Lower lobe of right lung (tissue), 2 donors: ENCODE measurements at regions not wholly inside any gene's neighbourhood (a gene's known extent, or its start where the extent isn't known, plus 50 kb on each side); places are given as distances from the start of the nearest gene placed in this dataset.

Source experiments
- ATAC-seq, 2 donors: fragments of 200-7000 bp; cut with Tn5 transposase; one replicate each; pipeline ENCODE4 v1.9.1; 2020 to 2022; ENCODE audit warnings: mild to moderate bottlenecking in 2 of 2, moderate library complexity in 2 of 2
- DNase-seq: peaks from one replicate; pipeline ENCODE4 v3.0.0-alpha.2; 2020
- H3K27ac ChIP-seq: fragments of 200-600 bp; one replicate; pipeline ENCODE4 v1.8.0; 2022
- H3K27me3 ChIP-seq: fragments of 200-600 bp; one replicate; pipeline ENCODE4 v1.8.0; 2022; ENCODE audit warnings: low read depth
- H3K36me3 ChIP-seq: fragments of 200-600 bp; one replicate; pipeline ENCODE4 v1.8.0; 2022; ENCODE audit warnings: mild to moderate bottlenecking
- H3K4me1 ChIP-seq: fragments of 200-600 bp; one replicate; pipeline ENCODE4 v1.8.0; 2022
- H3K4me3 ChIP-seq: fragments of 200-600 bp; one replicate; pipeline ENCODE4 v1.8.0; 2022; ENCODE audit warnings: mild to moderate bottlenecking
- H3K9me3 ChIP-seq: fragments of 200-600 bp; one replicate; pipeline ENCODE4 v1.8.0; 2022
- CTCF ChIP-seq: fragments of 200-600 bp; IDR thresholded peaks from one replicate; pipeline ENCODE4 v1.8.0; 2022; ENCODE audit warnings: antibody characterized with exemption, mild to moderate bottlenecking
- intact Hi-C: fragments of 100-400 bp; cut with DNase I; formaldehyde crosslinking; loops from one replicate; pipeline ENCODE4 v1.11.0; 2022
- donor health status: DM: no; HTN: yes; CAD: no; lungs with severe emphysema.

GRCh38 chr12:48279101-48279500 lies 71.6 kb downstream of the ZNF641 start:
- Histone ChIP-seq H3K27ac (peak overlapping the region; percentile 31), H3K9me3 (no peaks in the 10 kb centered on the region), H3K27me3 (no peaks in the 10 kb centered on the region), H3K4me1 (no peaks in the 10 kb centered on the region), H3K36me3 (no peaks in the 10 kb centered on the region), H3K4me3 (no peak overlapping the region)
- no peak for TF ChIP-seq CTCF
- peak; percentile 54 to 71 for ATAC-seq
- DNase-seq = no peak
- intact Hi-C loops = no loop called here

GRCh38 chr12:48276621-48277020 lies 73.5 kb upstream of the OR10AD1 start:
- H3K4me3 ChIP-seq = no peak overlapping the region
- H3K36me3 ChIP-seq = no peaks in the 10 kb centered on the region
- intact Hi-C loops = no loop called here
- DNase-seq = no peak
- ATAC-seq = no peak
- no peaks in the 10 kb centered on the region for H3K4me1 ChIP-seq
- H3K9me3 ChIP-seq = no peaks in the 10 kb centered on the region
- H3K27ac ChIP-seq = no peak overlapping the region
- H3K27me3 ChIP-seq = no peaks in the 10 kb centered on the region
- no peak for TF ChIP-seq CTCF

DNA sequence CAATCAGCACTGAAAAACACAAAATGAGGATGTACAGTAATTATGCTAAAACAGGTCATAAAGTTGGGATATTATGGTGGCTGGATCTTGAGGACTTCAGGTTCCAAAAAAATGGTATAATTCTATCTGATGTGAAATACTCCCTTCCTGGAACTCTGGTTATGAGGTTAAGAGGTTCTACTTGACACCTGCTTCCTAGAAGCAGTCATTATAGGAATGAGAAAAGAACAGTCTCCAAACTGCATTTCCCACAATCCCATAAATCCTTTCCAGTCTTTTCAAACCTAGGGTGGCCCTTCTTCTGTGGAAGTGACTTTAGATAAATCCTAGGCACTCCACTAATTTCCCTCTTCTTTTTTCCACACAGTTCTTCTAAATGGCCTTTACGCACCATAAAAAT lies 63.7 kb upstream of the OR10AD1 start:
- ATAC-seq = no peak
- Histone ChIP-seq H3K4me1 (no peaks in the 10 kb centered on the region), H3K27me3 (no peaks in the 10 kb centered on the region)

DNA sequence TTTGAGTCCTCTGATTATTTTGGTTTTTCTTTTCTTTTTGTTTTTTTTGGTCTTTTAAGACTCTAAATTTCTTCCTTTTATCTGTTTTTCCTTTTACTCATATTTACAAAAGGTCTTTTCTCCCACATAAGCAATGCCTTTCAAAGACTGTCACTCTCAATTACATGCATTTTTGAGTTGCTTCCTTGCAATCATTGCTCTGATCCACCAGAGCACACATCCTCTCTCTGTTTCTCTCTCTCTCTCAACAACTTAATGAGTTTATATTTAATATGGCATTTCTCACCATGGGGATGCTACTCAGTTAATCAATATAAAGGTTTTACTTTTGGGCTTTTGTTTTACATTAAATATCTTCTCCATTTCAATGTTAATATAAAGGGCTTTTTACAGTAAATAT lies 62.7 kb upstream of the OR10AD1 start:
- intact Hi-C loops = no loop called here
- no peaks in the 10 kb centered on the region for H3K27me3 ChIP-seq
- no peak for ATAC-seq

More for the DNA sequence above, 63.7 kb upstream of the OR10AD1 start:
- Histone ChIP-seq H3K36me3 (no peaks in the 10 kb centered on the region), H3K9me3 (no peaks in the 10 kb centered on the region), H3K4me3 (no peak overlapping the region), H3K27ac (no peak overlapping the region)
- no peak for TF ChIP-seq CTCF
- DNase-seq = no peak
- intact Hi-C loops = no loop called here

GRCh38 chr12:48263617-48264016 lies 60.5 kb upstream of the OR10AD1 start:
- H3K4me3 ChIP-seq = no peak overlapping the region
- H3K9me3 ChIP-seq = no peaks in the 10 kb centered on the region
- no peak for ATAC-seq
- no peaks in the 10 kb centered on the region for H3K4me1 ChIP-seq
- no peaks in the 10 kb centered on the region for H3K36me3 ChIP-seq
- TF ChIP-seq CTCF = no peak
- no peaks in the 10 kb centered on the region for H3K27me3 ChIP-seq
- DNase-seq = no peak
- H3K27ac ChIP-seq = no peak overlapping the region
- intact Hi-C loops = no loop called here

More for the DNA sequence above, 62.7 kb upstream of the OR10AD1 start:
- Histone ChIP-seq H3K27ac (no peak overlapping the region), H3K4me1 (no peaks in the 10 kb centered on the region), H3K4me3 (no peak overlapping the region), H3K36me3 (no peaks in the 10 kb centered on the region), H3K9me3 (no peaks in the 10 kb centered on the region)
- DNase-seq = no peak
- no peak for TF ChIP-seq CTCF

DNA sequence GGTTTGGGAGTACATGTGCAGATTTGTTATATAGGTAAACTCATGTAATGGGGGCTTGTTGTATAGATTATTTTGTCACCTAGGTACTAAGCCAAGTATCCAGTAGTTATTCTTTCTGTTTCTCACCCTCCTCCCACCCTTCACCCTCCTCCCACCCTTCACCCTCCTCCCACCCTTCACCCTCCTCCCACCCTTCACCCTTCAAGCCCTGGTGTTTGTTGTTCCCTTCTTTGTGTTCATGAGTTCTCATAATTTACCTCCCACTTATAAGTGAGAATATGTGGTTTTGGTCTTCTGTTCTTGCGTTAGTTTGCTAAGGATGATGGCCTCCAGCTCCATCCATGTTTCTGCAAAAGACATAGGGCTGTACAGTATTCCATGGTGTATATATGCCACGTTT lies 58.7 kb upstream of the OR10AD1 start:
- intact Hi-C loops = no loop called here

More for the DNA sequence above, 58.7 kb upstream of the OR10AD1 start:
- TF ChIP-seq CTCF = no peak
- Histone ChIP-seq H3K4me1 (no peaks in the 10 kb centered on the region), H3K27me3 (no peaks in the 10 kb centered on the region), H3K36me3 (no peaks in the 10 kb centered on the region), H3K27ac (no peak overlapping the region), H3K4me3 (no peak overlapping the region), H3K9me3 (no peaks in the 10 kb centered on the region)
- DNase-seq (no peak), ATAC-seq (no peak)
